ENCODE measurements at regions not wholly inside any gene's neighbourhood (a gene's known extent, or its start where the extent isn't known, plus 50 kb on each side); places are given as distances from the start of the nearest gene placed in this dataset.

- intact Hi-C loops (cut with DNase I): no loop called here
Measured at GRCh38 chr13:73451221-73452029, 392.6 kb downstream of the KLF5 start.

GRCh38 chr13:73450583-73450982 is 391.8 kb downstream of the KLF5 start:
- H3K27ac ChIP-seq: no peak overlapping the region
- no peak for DNase-seq (ENCODE audit: low spot score in 2 of 2)
- intact Hi-C loops (cut with DNase I): no loop called here

More at GRCh38 chr13:73451221-73452029, 392.6 kb downstream of the KLF5 start:
- TF ChIP-seq CTCF (IDR thresholded peaks at IDR 0.05): no peak
- H3K27ac ChIP-seq: no peak overlapping the region
- H3K4me3 ChIP-seq: no peak overlapping the region
- H3K9me3 ChIP-seq: no peaks in the 10 kb centered on the region
- H3K36me3 ChIP-seq: no peaks in the 10 kb centered on the region
- H3K4me1 ChIP-seq: no peaks in the 10 kb centered on the region
- no peaks in the 10 kb centered on the region for H3K27me3 ChIP-seq
- no peak for DNase-seq (ENCODE audit: low spot score in 2 of 2)

DNA sequence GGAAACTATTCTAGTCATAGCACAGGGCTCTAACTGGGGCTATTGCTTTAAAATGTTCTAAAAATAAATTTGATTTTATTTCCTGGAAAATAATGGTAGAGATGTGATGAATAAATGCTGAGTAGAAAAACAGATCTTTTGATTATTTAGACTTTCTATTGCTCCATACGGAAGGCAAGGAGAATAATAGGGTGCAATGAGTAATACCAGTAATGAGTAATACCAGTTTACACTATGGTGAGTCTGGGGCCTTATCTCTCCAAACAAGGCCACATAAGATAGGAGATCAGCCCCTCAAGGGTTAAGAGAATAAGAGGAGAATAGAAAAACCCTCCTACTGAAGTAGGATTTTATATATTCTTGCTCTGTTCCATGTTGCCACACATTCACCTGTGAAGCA is 390.4 kb downstream of the KLF5 start:
- Histone ChIP-seq H3K27me3 (no peaks in the 10 kb centered on the region), H3K4me3 (no peak overlapping the region), H3K9me3 (no peaks in the 10 kb centered on the region), H3K4me1 (no peaks in the 10 kb centered on the region), H3K27ac (no peak overlapping the region), H3K36me3 (no peaks in the 10 kb centered on the region)
- no peak for TF ChIP-seq CTCF (IDR thresholded peaks at IDR 0.05)
- intact Hi-C loops (cut with DNase I): no loop called here
- no peak for DNase-seq (ENCODE audit: low spot score in 2 of 2)

More at GRCh38 chr13:73450583-73450982, 391.8 kb downstream of the KLF5 start:
- no peak overlapping the region for H3K4me3 ChIP-seq
- TF ChIP-seq CTCF (IDR thresholded peaks at IDR 0.05): no peak
- no peaks in the 10 kb centered on the region for H3K36me3 ChIP-seq
- no peaks in the 10 kb centered on the region for H3K4me1 ChIP-seq
- no peaks in the 10 kb centered on the region for H3K27me3 ChIP-seq
- no peaks in the 10 kb centered on the region for H3K9me3 ChIP-seq

DNA sequence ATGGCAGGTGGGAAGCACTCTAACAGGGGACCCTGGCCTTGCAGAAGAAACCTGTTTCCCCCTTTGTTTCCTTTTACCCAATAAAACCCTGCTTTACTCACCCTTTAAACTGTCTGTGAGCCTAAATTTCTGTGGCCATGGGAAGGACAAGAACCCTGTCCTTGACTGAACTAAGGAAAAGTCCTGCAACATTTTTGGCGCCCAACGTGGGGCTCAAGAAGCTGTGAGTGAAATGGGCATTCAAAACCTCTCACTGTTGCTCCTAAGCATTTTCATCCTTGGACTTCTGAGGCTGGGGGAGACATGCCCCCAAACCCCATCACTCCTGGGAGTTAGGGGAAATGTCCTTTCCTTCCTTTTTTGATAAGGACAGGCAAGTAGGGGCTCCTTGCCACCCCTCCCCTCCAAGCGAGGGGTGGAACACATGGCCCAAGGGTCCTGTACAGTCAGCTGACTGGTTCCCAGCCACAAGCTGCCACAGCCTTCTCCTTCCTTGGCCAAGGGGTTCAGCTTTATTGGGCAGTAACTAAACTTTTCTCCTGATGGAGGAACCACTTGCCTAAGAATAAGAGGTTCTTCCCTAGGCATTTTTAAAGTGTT is 381.6 kb downstream of the KLF5 start:
- Histone ChIP-seq H3K27me3 (no peaks in the 10 kb centered on the region), H3K27ac (no peak overlapping the region), H3K4me1 (no peaks in the 10 kb centered on the region), H3K9me3 (peaks cover 9 to 33% of the 10 kb centered on the region in 2 donors), H3K4me3 (no peak overlapping the region), H3K36me3 (no peaks in the 10 kb centered on the region)
- no peak for TF ChIP-seq CTCF (IDR thresholded peaks at IDR 0.05)
- no peak for DNase-seq (ENCODE audit: low spot score in 2 of 2)
- intact Hi-C loops (cut with DNase I): no loop called here

- no peak for TF ChIP-seq CTCF (IDR thresholded peaks at IDR 0.05)
- H3K36me3 ChIP-seq: no peaks in the 10 kb centered on the region
- no peak overlapping the region for H3K4me3 ChIP-seq
- H3K9me3 ChIP-seq: peaks cover 0 to 6% of the 10 kb centered on the region in 2 donors
- no peaks in the 10 kb centered on the region for H3K4me1 ChIP-seq
- H3K27me3 ChIP-seq: no peaks in the 10 kb centered on the region
- DNase-seq (ENCODE audit: low spot score in 2 of 2): no peak
- intact Hi-C loops (cut with DNase I): no loop called here
- no peak overlapping the region for H3K27ac ChIP-seq
Measured at GRCh38 chr13:73433890-73434289, 375.1 kb downstream of the KLF5 start.
